Stimulated activated CD4-positive, alpha-beta T cell treated with anti-CD3 and anti-CD28 coated beads, Interleukin-1b, Interleukin-23, amount 100 ng/mL, for 1 hour (primary cell): ENCODE measurements at regions not wholly inside any gene's neighbourhood (a gene's known extent, or its start where the extent isn't known, plus 50 kb on each side); places are given as distances from the start of the nearest gene placed in this dataset.
"Not testable (repeated sequence)": the region's sequence is repeated elsewhere in the genome, so short reads cannot be mapped to it uniquely, and the experiment has no call there.

ENCODE experiments used
- DNase-seq, 2 donors: peaks; one replicate each; pipeline ENCODE4 v3.0.0-alpha.2; 2020; ENCODE audit warnings: low read depth in 2 of 2

DNA sequence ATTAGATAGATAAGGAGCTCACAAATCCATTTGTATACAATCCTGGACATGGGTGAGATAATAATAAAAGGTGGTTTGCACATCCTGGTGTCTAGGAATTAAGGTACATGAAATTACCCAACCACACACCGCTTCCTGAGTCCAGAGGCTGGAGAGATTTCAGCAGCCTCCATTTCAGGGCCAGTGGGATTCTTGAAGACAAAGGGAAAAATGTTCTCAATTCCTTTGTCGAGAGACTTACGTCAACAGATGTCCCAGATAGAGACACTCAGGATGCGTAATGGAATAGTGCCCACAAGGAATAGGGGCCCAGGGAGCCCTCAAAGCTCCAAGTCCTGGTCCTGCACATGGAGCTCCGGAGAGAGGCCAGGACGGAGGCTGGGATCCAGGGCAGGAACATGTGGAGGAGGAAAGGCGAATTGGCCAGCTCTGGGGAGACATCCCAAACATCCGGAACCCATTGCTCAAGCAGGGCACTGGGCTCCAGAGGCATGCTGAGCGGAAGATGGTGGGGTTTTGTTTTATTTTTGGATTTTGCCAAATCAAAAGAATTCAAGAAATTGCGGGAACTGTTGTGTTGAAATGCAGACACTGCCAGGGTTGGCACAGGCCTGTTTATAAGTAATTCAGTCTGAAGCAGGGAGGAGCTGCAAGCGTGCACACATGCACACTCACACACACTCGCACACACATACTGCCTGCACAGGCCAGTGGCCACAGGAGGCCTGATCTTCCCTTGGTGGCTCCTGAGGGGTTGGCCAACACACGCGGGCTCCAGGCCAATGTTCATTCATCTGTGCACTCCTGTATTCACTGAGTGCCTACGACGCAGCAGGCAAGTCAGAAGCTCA, 97.2 kb downstream of the NOG start:
- no peak for DNase-seq

DNA sequence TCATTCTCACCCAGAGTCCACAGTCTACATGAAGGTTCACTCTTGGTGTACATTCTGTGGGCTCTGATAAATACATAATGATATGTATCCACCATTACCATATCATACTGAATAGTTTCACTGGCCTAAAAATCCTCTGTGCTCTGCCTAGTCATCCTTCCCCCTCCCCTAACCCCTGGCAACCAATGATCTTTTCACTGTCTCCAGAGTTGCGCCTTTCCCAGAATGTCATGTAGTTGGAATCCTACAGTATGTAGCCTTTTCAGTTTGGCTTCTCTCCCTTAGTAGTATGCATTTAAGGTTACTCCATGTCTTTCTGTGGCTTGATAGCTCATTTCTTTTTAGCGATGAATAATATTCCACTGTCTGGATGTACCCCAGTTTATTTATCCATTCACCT, 101.3 kb downstream of the NOG start:
- no peak for DNase-seq

DNA sequence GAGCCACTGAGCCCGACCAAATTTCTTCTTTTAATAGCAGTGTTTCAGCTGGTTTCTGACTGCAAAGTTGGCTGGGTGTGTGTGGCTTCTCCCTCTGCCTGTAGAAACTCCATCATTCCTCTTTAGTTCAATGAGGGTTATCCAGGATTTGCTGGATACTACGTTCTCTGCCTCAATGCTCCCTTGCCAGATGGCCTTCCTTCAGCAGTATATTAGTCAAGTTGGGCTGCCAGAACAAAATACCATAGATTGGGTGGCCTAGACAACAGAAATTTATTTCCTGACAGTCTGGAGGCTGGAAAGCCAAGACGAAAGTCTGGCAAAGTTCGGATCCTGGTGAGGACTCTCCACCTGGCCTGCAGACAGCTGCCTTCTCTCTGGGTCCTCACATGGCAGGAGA, 103.7 kb downstream of the NOG start:
- DNase-seq, result no peak

DNA sequence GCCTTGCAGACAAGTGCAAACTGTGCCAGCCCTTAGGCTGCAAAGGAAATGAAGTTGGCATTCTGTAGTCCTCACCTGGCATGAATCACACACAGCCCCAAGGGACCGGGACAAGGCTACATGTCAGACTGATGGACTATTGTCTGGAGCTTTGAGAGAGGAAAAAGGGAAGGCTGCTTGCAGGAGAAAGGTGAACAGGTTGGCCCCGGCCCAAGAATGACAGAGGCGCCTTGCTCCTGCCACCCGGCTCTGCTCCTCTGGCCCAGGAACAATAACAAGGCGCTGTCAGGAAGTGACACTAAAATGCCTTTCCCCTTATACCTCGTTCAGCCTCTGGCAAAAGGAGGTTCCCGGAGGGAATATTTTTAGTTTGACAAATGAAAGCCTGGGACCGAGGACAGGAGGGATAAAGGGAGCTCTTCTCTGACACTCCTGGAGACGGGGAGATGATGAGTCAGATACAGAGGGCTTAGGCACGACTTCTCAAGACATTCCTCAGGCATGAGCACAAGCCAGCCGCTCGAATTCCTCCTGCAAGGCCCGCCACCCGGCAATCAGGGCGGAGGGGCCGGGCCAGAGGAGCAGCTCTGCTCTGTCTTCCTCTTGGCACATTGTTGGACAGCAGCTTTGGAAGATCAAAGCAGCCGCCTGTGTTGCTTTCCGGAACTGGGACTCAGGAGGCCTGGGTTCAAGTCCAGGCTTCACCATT, 105.8 kb downstream of the NOG start:
- no peak for DNase-seq

DNA sequence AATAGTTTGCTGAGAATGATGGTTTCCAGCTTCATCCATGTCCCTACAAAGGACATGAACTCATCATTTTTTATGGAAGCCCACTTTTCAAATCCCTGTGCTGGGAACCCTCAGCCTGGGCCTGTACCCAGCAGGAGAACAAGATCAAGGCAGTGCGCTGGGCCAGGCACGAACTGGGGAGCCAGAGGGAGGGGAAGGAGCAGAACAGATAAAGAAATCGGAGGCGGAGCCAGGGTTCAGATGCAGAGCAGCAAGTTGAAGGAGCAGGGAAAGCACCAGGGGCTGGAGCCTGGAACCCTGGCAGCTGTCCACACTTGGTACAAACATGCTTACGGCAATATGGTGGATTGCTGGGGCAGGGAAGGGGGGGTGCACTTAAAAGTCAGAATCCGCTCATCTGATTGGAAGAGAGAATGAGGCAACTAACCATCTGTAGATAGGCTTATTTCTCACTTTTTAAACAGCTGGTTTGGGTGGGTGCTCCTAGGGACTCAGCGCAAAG, 107.5 kb downstream of the NOG start:
- no peak for DNase-seq

DNA sequence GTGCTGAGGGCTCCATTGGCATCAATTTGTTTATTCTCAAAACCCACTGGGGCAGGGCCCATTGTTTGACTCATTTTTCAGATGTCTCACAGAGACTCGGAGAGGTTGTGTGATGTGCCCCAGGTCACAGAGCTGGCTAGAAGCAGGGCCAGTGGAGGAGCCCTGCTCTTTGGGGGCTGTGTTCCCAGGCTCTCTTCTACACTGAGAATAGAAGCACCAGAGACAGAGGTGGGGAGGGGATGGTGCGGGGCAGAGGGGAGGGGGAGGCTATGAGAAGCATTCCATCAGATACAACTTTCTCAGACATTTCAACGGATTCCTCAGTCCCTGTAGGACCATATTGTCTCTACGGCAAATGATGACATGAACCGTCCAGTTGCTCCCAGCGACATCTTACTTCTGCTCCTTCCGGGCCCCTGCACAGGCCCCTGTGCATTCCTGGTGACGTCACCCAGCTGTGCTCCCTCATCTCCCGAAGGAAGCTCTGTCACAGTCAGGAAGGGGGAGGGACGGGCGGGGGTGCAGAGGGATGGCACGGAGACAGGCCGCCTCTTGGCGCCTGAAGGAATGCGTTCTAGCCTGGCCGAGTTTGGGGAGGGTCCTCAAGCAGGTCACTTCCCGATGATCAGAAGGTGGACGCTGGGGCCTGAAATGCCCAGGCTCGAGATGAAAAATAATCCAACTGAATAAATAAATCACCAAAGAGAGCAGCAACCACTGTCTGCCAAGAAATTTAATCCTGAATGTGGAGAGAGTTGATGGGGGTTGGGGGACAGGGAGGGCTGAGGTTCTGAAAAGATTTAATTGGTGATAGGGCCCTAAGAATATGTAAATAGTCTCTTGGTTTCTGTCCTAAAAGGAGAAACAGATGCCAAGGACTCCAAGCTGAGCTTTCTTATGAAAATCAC, 114.1 kb downstream of the NOG start:
- no peak for DNase-seq

DNA sequence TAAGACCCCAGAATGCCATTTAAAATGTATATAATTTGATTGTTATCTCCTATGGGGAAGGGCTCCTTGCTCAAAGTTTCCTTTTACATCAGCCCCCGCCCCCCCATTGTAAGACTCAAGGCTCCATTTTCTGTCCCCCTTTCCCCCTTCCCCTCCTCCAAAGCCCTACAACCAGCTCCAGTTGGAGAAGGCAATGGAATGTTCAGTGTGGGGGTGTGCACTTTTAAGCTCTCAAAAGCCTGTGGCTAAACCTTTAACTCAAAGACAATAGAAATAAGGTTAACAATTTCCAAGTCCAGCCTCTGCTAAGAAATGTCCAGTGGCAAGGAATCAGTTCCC, 114.7 kb downstream of the NOG start:
- DNase-seq, result no peak

DNA sequence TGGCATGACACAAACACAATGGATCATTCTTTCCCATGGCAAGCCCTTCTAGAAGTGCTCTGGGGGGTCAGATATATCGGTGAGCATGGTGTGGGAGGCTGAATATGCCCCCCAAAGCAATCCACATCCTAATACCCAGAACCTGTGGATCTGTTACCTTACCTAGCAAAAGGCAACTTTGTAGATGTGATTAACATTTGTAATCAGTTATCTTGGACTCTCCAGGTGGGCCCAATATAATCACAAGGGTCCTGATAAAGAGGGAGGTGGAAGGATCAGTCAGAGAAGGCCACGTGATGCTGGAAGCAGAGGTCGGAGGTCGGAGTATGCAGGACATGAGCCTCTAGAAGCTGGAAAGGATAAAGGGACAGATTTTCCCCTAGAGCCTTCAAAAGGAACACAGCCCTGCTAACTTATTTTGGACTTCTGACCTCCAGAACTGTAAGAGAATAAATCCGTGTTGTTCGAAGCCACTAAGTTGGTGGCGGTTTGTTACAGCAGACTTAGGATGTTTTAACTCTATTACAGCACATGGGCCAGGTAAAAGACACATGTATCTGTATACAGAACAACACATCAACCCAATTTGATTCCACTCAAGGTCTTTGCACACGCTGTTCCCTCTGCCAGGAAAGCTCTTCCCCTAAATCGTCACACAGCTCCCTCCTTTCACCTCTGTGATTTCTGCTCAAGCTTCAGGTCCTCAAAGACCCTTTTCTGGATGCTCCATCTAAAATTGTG, 115.3 kb downstream of the NOG start:
- no peak for DNase-seq

DNA sequence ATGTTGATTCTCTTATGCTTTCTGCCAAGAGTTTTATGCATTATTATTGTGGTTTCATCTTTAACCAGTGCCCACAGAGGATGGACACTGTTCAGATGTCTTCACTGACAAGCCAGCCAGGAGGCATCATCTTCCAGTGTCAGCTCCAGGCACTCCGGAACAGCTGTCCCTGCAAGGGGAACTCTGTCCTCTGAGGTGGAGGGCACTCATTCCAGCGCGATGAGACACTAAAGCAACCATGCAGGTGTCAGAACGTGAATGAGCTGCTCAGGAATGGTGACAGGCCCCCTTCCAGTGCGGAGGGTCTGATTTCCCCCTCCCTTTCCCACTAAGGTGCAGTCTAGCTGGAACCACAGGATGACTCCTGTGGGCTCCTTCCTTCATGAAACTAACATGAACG, 117.5 kb downstream of the NOG start:
- DNase-seq, result no peak

DNA sequence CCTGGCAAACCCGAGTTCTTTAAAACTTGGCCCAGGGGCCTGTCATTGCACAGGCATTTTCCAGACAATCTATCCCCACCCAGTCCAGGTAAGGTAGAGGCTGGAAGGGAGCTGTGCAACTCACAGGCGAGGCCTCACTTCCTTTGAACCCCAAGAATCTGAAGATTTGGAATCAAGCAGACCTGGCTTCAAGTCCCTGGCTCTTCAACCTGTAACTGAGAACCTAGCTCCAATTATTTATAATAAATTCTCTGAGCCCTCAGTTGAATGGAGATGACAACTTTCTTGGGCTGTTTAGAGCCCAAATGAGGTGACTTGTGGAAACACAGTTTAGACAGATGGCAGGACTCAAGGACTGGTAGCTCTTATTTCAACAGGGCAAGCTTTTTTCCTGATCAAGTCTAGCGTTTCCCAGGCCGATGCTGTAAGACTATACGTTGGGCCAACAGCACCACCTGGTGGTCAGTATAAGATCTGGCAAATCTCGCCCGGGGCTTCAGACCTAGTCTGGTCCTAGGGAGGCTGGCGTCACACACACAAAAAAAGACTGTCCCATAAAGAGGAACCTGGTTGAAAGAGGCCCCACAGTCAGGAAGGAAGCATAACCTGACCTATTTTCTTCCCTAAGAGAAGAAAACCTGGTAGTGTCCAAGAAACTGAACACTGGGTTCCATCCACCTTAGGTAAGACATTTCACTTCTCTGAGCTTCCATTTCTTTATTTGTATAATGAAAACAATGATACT, 117.9 kb downstream of the C17orf67 start:
- DNase-seq, result peak; percentile 37 to 59

DNA sequence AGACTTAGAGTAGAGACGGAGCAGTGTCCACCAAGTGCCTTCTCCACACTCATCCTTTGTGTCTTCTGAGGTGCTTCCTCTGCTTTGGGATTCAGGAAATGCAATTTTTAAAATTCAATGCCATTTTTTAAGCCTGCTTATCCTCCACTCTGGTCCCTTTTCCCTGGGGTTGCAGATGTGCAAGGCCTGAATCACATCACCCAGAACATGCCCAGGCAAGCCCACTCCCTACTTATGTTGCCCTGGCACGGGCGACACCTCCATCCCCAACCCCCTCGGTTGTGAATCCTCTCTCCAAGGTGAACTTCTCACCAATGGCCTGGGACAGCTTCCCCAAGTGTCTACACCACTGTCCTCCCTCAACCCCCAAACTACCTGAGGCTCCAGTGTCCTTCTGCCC, 116.2 kb downstream of the C17orf67 start:
- DNase-seq, result no peak

DNA sequence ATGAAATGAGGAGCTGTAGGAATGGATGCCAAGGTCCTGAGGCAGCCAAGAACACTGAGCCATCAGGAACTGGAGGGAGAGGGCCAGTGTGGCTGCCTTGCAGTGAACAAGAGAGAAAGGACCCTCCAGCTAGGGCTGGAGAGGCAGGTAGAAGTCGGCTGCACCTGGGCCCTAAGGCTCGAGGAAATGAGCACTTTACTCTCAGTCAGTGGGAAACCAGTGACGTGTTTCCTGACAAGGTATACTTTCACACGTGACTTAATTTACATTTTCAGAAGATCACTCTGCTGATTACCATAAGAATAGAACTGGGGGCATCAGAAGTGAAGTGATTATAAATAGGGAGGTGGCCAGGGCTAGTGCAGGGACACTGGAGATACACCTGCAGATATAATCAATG, 115.2 kb downstream of the C17orf67 start:
- no peak for DNase-seq

DNA sequence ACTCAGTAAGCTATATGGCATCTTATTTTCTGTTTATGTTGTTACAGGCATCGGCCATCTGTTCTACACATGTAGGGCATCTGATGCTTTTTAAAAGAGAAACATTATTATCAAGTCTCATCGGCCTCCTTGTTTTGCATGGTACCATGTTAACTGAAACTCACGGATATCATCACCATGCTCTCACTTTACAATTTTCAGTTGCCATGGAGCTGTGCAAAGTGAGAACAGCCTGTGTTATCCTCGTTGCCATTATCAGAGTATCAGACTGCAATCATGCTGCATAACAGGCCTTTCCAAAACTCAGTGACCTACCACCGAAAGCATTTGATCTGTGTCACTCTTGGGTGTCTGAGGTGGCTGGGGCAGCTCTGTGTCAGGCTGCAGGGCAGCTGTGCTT, 110.3 kb downstream of the C17orf67 start:
- DNase-seq, result no peak

DNA sequence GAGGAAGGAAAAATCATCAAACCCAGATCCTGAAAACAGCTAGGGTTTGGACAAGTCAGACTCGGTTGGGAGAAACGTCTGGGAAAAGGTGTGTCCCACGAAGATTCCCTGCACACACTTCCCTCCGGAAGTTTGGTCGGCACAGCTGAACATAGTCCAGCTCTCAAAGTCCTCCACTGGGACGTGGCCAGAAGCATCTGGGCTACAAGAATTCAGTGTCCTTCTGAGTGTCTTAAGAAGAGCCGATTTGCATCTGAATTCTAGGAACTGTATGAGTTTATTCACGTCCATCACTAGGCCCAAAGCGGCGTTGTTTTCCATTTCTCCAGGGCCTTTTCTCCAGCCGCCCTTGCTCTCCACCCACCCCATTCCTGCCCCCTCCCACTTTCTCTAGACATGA, 109.1 kb downstream of the C17orf67 start:
- DNase-seq, result no peak

DNA sequence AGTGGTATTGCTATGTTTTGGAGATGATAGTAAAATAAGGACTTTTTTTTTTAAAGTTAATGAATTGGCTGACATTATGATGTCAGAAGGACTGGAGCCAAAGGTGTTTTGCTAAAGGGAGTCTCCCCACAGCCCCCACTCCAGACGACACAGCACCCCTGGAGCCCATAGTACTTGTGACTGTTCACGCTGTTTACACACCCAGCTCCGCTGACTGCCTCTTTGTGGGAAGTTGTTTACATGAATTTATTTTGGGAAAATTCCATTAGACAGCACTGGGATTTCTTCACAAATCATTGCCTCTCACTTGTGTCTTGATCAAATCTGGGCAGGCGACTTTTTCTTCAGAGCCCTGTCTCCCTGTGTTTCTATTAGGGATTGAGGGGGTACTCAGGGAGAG, 108.6 kb downstream of the C17orf67 start:
- DNase-seq, result no peak

DNA sequence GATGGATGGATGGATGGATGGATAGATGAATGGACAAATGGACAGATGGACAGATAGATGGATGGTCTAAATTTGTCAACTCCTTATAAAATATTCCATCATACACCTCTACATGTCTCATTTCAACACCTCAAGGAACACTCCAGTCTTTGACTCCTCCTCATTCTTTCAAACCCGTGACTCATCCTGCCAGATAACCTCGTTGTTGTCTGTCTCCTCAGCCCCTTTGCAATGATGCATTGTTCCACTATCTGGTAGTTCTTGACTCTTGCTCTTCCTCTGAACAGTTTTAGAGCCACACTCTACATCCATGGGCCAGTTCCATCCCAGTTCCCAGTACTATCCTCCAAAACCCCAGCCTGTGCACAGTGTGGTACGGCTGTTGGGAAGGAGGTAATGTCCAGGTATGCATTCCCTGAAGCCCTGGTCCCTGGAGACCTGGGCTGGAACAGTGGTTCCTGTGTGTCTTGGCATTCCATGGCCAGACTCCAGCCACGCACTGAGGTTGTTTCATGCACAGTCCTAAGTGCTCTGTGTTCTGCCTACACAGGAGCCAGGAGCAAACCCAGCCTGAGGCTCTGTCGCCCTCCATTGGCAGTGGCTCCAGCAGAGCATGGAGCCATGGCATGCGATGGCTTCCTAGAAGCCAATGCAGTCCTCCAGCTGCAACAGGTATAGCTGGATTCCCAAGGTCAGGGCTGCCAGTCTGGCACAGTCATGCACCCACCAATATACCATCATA, 105.7 kb downstream of the C17orf67 start:
- DNase-seq, result no peak

DNA sequence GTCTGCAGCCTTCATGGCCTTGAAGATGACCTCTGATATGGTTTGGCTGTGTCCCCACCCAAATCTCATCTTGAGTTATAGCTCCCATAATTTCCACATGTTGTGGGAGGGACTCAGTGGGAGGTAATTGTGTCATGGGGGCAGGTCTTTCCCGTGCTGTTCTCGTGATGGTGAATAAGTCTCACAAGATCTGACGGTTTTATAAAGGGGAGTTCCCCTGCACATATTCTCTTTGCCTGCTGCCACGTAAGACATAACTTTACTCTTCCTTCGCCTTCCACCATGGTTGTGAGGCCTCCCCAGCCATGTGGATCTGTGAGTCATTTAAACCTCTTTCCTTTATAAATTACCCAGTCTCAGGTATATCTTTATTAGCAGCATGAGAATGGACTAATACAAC, 102.6 kb downstream of the C17orf67 start:
- not testable (repeated sequence) for DNase-seq

DNA sequence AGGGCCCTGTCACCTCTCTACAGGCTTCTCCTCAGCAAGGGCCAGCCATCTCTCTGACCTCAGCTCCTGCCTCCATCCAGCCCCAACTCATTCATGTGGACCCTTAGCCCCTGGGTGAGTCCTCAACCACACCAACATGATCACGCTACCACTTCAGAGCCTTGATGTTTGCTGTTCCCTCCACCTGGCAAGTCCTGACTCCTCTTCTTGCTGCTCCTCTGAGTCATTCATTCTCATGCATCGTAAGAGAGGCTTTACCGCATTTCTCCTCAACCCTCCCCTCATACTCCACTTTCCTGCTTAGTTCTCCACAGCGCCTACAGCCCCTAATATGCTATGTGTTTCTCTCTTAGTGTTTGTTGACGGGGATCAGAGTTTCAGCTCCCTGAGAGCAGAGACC, 99.9 kb downstream of the C17orf67 start:
- no peak for DNase-seq

DNA sequence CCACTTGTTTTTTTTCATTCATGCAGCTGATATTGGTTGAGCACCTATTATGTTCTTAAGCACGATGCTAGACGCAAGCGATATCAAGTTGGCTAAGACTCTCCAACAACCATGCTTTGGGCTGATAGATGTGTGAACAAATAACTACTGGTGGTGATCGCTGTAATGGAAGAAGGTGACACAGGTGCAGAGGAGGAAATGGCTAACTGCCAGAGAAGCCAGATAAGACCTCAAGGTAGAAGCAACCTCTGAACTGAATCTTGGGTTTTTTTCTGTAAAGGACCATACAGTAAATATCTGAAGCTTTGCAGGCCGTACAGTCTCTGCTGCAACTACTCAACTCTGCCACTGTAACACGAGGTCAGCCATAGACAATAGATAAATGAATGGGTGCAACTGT, 97.9 kb downstream of the C17orf67 start:
- DNase-seq, result no peak
